ENCODE measurements at regions not wholly inside any gene's neighbourhood (a gene's known extent, or its start where the extent isn't known, plus 50 kb on each side); places are given as distances from the start of the nearest gene placed in this dataset.

GRCh38 chr5:153014194-153014593, 476.3 kb upstream of the GRIA1 start:
- TF ChIP-seq EZH2 (IDR thresholded peaks at IDR 0.05) (no peak), POLR2AphosphoS5 (IDR thresholded peaks at IDR 0.05; ENCODE audit: borderline replicate concordance, low read depth, low read length) (no peak), FOXP2 (optimal IDR thresholded peaks at IDR 0.05; ENCODE audit: control extremely low read depth, extremely low read length, insufficient read depth) (no peak)

Data from SK-N-MC (cell line).